Endothelial cell of umbilical vein (primary cell): ENCODE measurements at regions not wholly inside any gene's neighbourhood (a gene's known extent, or its start where the extent isn't known, plus 50 kb on each side); places are given as distances from the start of the nearest gene placed in this dataset.

Experiments used
- BruUV-seq: library from RNA; stranded (reverse); fragments of 400-500 nt; replicated peaks from 2 replicates; lab custom pipeline; 2021; lab: Mats Ljungman, UMichigan
- CTCF ChIA-PET: fragments of 300-600, 350-600 bp; sonication (Branson Sonifier 250); formaldehyde crosslinking; loops from one replicate; lab custom pipeline; 2021; ENCODE audit warnings: antibody characterized with exemption, inconsistent platforms; lab: Charles Lee
- POLR2A ChIA-PET: fragments of 300-600, 350-600 bp; sonication (Branson Sonifier 250); formaldehyde crosslinking; loops from one replicate; lab custom pipeline; 2021; ENCODE audit warnings: antibody characterized with exemption, inconsistent platforms; lab: Charles Lee
- DNase-seq: peaks from one replicate; pipeline ENCODE4 v3.0.0-alpha.2; 2011; ENCODE audit warnings: low read depth, low spot score
- FAIRE-seq: peaks from 2 replicates; lab custom pipeline; 2011; peaks lifted over from hg19 to GRCh38; lab: Jason Lieb, UNC
- H2AFZ ChIP-seq: 2 replicates; pipeline ENCODE4 v1.6.0; 2012; ENCODE audit warnings: low read depth, low read length, control low read depth, inconsistent platforms
- H3K27ac ChIP-seq: 2 replicates; pipeline ENCODE4 v1.5.1; 2011; ENCODE audit warnings: low read depth, mild to moderate bottlenecking, control low read depth, low read length, moderate library complexity; ENCODE audit not compliant: insufficient read depth
- H3K27me3 ChIP-seq, 2 experiments: 2 replicates each; pipeline versions ENCODE4 v1.6.0 to v1.6.1; 2011; ENCODE audit warnings: low read length in 2 of 2, mixed read lengths in 1 of 2; ENCODE audit not compliant: control insufficient read depth in 2 of 2, insufficient read depth in 2 of 2
- H3K36me3 ChIP-seq, 2 experiments: 2 replicates in 1 of 2; 3 replicates in 1 of 2; pipeline ENCODE4 v1.5.1; 2011; ENCODE audit warnings: low read length in 2 of 2, mild to moderate bottlenecking in 1 of 2, moderate library complexity in 1 of 2; ENCODE audit not compliant: control insufficient read depth in 2 of 2, insufficient read depth in 2 of 2; ENCODE audit errors: extremely low read depth in 1 of 2
- H3K4me1 ChIP-seq: 3 replicates; pipeline ENCODE4 v1.5.1; 2011; ENCODE audit warnings: mild to moderate bottlenecking, low read length; ENCODE audit not compliant: control insufficient read depth, insufficient read depth; ENCODE audit errors: extremely low read depth
- H3K4me2 ChIP-seq: 2 replicates; pipeline ENCODE4 v1.6.1; 2011; ENCODE audit warnings: low read length, control low read depth, mixed read lengths; ENCODE audit not compliant: insufficient read depth
- H3K4me3 ChIP-seq, 3 experiments: fragments of 200-600 bp in 1 of 3; sonication (generic), shearing (Covaris generic) in 1 of 3; replicated peaks in 1 of 3; 2 replicates each; pipeline ENCODE4 v1.5.1; 2011 to 2016; ENCODE audit warnings: control low read depth in 3 of 3, low read length in 3 of 3, mild to moderate bottlenecking in 2 of 3, inconsistent platforms in 1 of 3, low read depth in 1 of 3, moderate library complexity in 1 of 3; ENCODE audit not compliant: insufficient read depth in 1 of 3
- H3K79me2 ChIP-seq: 2 replicates; pipeline ENCODE4 v1.6.0; 2012; ENCODE audit warnings: low read length, inconsistent platforms; ENCODE audit not compliant: control insufficient read depth, insufficient read depth
- H3K9ac ChIP-seq: replicated peaks from 2 replicates; pipeline ENCODE3; 2011; ENCODE audit warnings: low read length, control low read depth; ENCODE audit not compliant: insufficient read depth; ENCODE audit errors: extremely low read depth
- H3K9me1 ChIP-seq: replicated peaks from 3 replicates; pipeline ENCODE4 v1.6.0; 2011; ENCODE audit warnings: mild to moderate bottlenecking, low read length; ENCODE audit not compliant: control insufficient read depth, insufficient read depth; ENCODE audit errors: extremely low read depth
- H3K9me3 ChIP-seq: replicated peaks from 2 replicates; pipeline ENCODE4 v1.5.1; 2012; ENCODE audit warnings: low read length, inconsistent platforms; ENCODE audit not compliant: control insufficient read depth, insufficient read depth
- H4K20me1 ChIP-seq: replicated peaks from 2 replicates; pipeline ENCODE3; 2011; ENCODE audit warnings: mild to moderate bottlenecking, low read length; ENCODE audit not compliant: control insufficient read depth, insufficient read depth; ENCODE audit errors: extremely low read depth
- EZH2 ChIP-seq: IDR thresholded peaks from 2 replicates; pipeline ENCODE4 v1.6.1; 2012; ENCODE audit warnings: borderline replicate concordance, low read depth, mild to moderate bottlenecking, moderate library complexity, low read length, inconsistent platforms; ENCODE audit not compliant: severe bottlenecking
- FOS ChIP-seq: IDR thresholded peaks from 2 replicates; pipeline ENCODE4 v1.6.1; 2011; ENCODE audit warnings: mild to moderate bottlenecking, low read length, moderate library complexity, borderline replicate concordance; ENCODE audit not compliant: insufficient read depth
- GATA2 ChIP-seq: IDR thresholded peaks from 2 replicates; pipeline ENCODE4 v1.7.0; 2011; ENCODE audit warnings: low read depth, mild to moderate bottlenecking, moderate library complexity, mixed read lengths, low read length; ENCODE audit not compliant: insufficient read length, insufficient read depth
- JUN ChIP-seq: IDR thresholded peaks from 2 replicates; pipeline ENCODE4 v1.6.1; 2011; ENCODE audit warnings: borderline replicate concordance, low read depth; ENCODE audit not compliant: insufficient read length, insufficient read depth
- MYC ChIP-seq: IDR thresholded peaks from one replicate; pipeline ENCODE4 v1.6.1; 2011; ENCODE audit warnings: mild to moderate bottlenecking, low read depth, low read length
- POLR2A ChIP-seq: IDR thresholded peaks from 2 replicates; pipeline ENCODE4 v1.6.1; 2012; ENCODE audit warnings: low read depth, mild to moderate bottlenecking, control low read depth, low read length
- POLR2AphosphoS5 ChIP-seq: IDR thresholded peaks from 2 replicates; pipeline ENCODE4 v1.6.1; 2012; ENCODE audit warnings: low read depth, mild to moderate bottlenecking, control low read depth, low read length, moderate library complexity; ENCODE audit not compliant: insufficient read depth
- dilution Hi-C: fragments of 300-500 bp; cut with MboI; formaldehyde crosslinking; loops from one replicate; pipeline ENCODE4 v1.15.0; 2019; ENCODE audit warnings: low sequenced_read_pairs; ENCODE audit not compliant: extremely low pct_ligation_motif_present
- intact Hi-C: fragments of 100-400 bp; cut with micrococcal nuclease; formaldehyde crosslinking; loops from one replicate; pipeline ENCODE4 v1.10.0; 2022
- TF ChIP-seq, protein P1 (sequence below), 2 donors: IDR thresholded peaks; 1 replicate in 1 of 2; 2 replicates in 1 of 2; pipeline ENCODE4 v1.5.1; 2011; ENCODE audit warnings: low read length in 2 of 2, mild to moderate bottlenecking in 2 of 2, moderate library complexity in 2 of 2, control low read depth in 1 of 2, inconsistent platforms in 1 of 2, low read depth in 1 of 2; ENCODE audit not compliant: insufficient read depth in 1 of 2; ENCODE audit errors: extremely low read depth in 1 of 2
- TF ChIP-seq, protein P2 (sequence below): IDR thresholded peaks from 2 replicates; pipeline ENCODE4 v1.6.1; 2011; ENCODE audit not compliant: insufficient read depth, insufficient read length

GRCh38 chr14:65346474-65346873 lies 66.1 kb upstream of the FUT8 start:
- dilution Hi-C loops: no loop called here
- Histone ChIP-seq H3K4me1 (no peaks in the 10 kb centered on the region), H3K9me3 (no peaks in the 10 kb centered on the region), H3K9me1 (no peaks in the 10 kb centered on the region), H4K20me1 (no peaks in the 10 kb centered on the region), H3K27ac (no peak overlapping the region), H3K4me3 (no peak overlapping the region), H3K79me2 (no peaks in the 10 kb centered on the region), H3K4me2 (no peak overlapping the region), H2AFZ (no peak overlapping the region), H3K27me3 (no peaks in the 10 kb centered on the region), H3K9ac (no peak overlapping the region), H3K36me3 (no peaks in the 10 kb centered on the region)
- TF ChIP-seq POLR2AphosphoS5: no peak
- TF ChIP-seq JUN: no peak
- no peak for TF ChIP-seq EZH2
- TF ChIP-seq MYC: no peak
- no peak for TF ChIP-seq FOS
- TF ChIP-seq GATA2: no peak
- no peak for TF ChIP-seq POLR2A
- TF ChIP-seq, protein P1, sequence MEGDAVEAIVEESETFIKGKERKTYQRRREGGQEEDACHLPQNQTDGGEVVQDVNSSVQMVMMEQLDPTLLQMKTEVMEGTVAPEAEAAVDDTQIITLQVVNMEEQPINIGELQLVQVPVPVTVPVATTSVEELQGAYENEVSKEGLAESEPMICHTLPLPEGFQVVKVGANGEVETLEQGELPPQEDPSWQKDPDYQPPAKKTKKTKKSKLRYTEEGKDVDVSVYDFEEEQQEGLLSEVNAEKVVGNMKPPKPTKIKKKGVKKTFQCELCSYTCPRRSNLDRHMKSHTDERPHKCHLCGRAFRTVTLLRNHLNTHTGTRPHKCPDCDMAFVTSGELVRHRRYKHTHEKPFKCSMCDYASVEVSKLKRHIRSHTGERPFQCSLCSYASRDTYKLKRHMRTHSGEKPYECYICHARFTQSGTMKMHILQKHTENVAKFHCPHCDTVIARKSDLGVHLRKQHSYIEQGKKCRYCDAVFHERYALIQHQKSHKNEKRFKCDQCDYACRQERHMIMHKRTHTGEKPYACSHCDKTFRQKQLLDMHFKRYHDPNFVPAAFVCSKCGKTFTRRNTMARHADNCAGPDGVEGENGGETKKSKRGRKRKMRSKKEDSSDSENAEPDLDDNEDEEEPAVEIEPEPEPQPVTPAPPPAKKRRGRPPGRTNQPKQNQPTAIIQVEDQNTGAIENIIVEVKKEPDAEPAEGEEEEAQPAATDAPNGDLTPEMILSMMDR (IDR thresholded peaks at IDR 0.05; ENCODE audit: extremely low read depth in 1 of 2, insufficient read depth in 1 of 2, low read depth in 1 of 2, low read length in 2 of 2): no peak
- TF ChIP-seq, protein P2, sequence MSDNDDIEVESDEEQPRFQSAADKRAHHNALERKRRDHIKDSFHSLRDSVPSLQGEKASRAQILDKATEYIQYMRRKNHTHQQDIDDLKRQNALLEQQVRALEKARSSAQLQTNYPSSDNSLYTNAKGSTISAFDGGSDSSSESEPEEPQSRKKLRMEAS: no peak
- CTCF ChIA-PET: interaction anchor here (0.6 kb wide), 1 partner anchor 28 kb away, joined by 4 read pairs; no protein-coding TSS in a partner anchor
- DNase-seq: no peak
- intact Hi-C loops: no loop called here
- FAIRE-seq: no peak
- BruUV-seq: no TSS peak
- POLR2A ChIA-PET: no interaction called here
